ENCODE measurements at regions not wholly inside any gene's neighbourhood (a gene's known extent, or its start where the extent isn't known, plus 50 kb on each side); places are given as distances from the start of the nearest gene placed in this dataset.
"Not testable (repeated sequence)": the region's sequence is repeated elsewhere in the genome, so short reads cannot be mapped to it uniquely, and the experiment has no call there.

- H3K36me3 ChIP-seq, result no peaks in the 10 kb centered on the region
- TF ChIP-seq CTCF (IDR thresholded peaks at IDR 0.05), result no peak
- TF ChIP-seq EZH2 (IDR thresholded peaks at IDR 0.05), result no peak
- no peak for TF ChIP-seq EZH2phosphoT487 (IDR thresholded peaks at IDR 0.05)
- no peak overlapping the region for H3K9ac ChIP-seq
- no peaks in the 10 kb centered on the region for H3F3A ChIP-seq (ENCODE audit: low read depth)
- peaks cover 2% of the 10 kb centered on the region for H3K9me3 ChIP-seq (ENCODE audit: low read depth)
- no peak overlapping the region for H3K4me2 ChIP-seq
- H3K36me3 Mint-ChIP-seq, result no peaks in the 10 kb centered on the region
- no peaks in the 10 kb centered on the region for H3K27me3 Mint-ChIP-seq (ENCODE audit: insufficient read depth, low read depth)
- no peak overlapping the region for H3K27ac Mint-ChIP-seq
- H4K20me1 ChIP-seq (ENCODE audit: low read depth), result no peaks in the 10 kb centered on the region
- H3K4me3 Mint-ChIP-seq, result no peak overlapping the region
- H3K79me2 ChIP-seq (ENCODE audit: low read depth), result no peaks in the 10 kb centered on the region
- no peaks in the 10 kb centered on the region for H3K9me3 Mint-ChIP-seq
- H3K4me3 ChIP-seq, result no peak overlapping the region
- H3K27ac ChIP-seq, result no peak overlapping the region
- H3K4me1 ChIP-seq, result no peaks in the 10 kb centered on the region
- DNase-seq (ENCODE audit: low spot score), result no peak
- H2AFZ ChIP-seq (replicated peaks), result no peak overlapping the region
- H3K27me3 ChIP-seq, result no peaks in the 10 kb centered on the region
- no peaks in the 10 kb centered on the region for H3K4me1 Mint-ChIP-seq
These were observed 987.8 kb upstream of the ADAMTS5 start for GRCh38 chr21:27954543-27955165.

GRCh38 chr21:27953340-27954045, 986.6 kb upstream of the ADAMTS5 start:
- no peak overlapping the region for H3K27ac ChIP-seq
- TF ChIP-seq EZH2phosphoT487 (IDR thresholded peaks at IDR 0.05) (no peak), CTCF (IDR thresholded peaks at IDR 0.05) (no peak), EZH2 (IDR thresholded peaks at IDR 0.05) (no peak)
- no peaks in the 10 kb centered on the region for H3K27me3 ChIP-seq
- H4K20me1 ChIP-seq (ENCODE audit: low read depth), result no peaks in the 10 kb centered on the region
- no peaks in the 10 kb centered on the region for H3K4me1 ChIP-seq
- no peak overlapping the region for H3K4me2 ChIP-seq
- no peaks in the 10 kb centered on the region for H3K36me3 ChIP-seq
- Mint-ChIP-seq H3K27ac (no peak overlapping the region), H3K4me3 (no peak overlapping the region), H3K36me3 (no peaks in the 10 kb centered on the region), H3K4me1 (no peaks in the 10 kb centered on the region), H3K9me3 (no peaks in the 10 kb centered on the region), H3K27me3 (ENCODE audit: insufficient read depth, low read depth) (no peaks in the 10 kb centered on the region)
- H3K79me2 ChIP-seq (ENCODE audit: low read depth), result no peaks in the 10 kb centered on the region
- H3K9me3 ChIP-seq (ENCODE audit: low read depth), result peaks cover 2% of the 10 kb centered on the region
- H3F3A ChIP-seq (ENCODE audit: low read depth), result no peaks in the 10 kb centered on the region
- H3K4me3 ChIP-seq, result no peak overlapping the region
- no peak for DNase-seq (ENCODE audit: low spot score)
- H2AFZ ChIP-seq (replicated peaks), result no peak overlapping the region
- no peak overlapping the region for H3K9ac ChIP-seq

GRCh38 chr21:27949093-27949492, 982.2 kb upstream of the ADAMTS5 start:
- not testable (repeated sequence) for DNase-seq (ENCODE audit: low spot score); H3K9me3 Mint-ChIP-seq; H3F3A ChIP-seq (ENCODE audit: low read depth); H3K4me1 ChIP-seq; H3K4me3 Mint-ChIP-seq; H3K79me2 ChIP-seq (ENCODE audit: low read depth); H3K4me1 Mint-ChIP-seq; H4K20me1 ChIP-seq (ENCODE audit: low read depth); H2AFZ ChIP-seq (replicated peaks); H3K36me3 Mint-ChIP-seq; H3K9ac ChIP-seq; H3K9me3 ChIP-seq (ENCODE audit: low read depth); H3K27me3 Mint-ChIP-seq (ENCODE audit: insufficient read depth, low read depth); H3K27me3 ChIP-seq; H3K27ac Mint-ChIP-seq; H3K27ac ChIP-seq; H3K36me3 ChIP-seq; H3K4me2 ChIP-seq; H3K4me3 ChIP-seq

GRCh38 chr21:27930108-27930767, 963.4 kb upstream of the ADAMTS5 start:
- not testable (repeated sequence) for H3K4me3 Mint-ChIP-seq; H3K9me3 ChIP-seq (ENCODE audit: low read depth); H3K4me2 ChIP-seq; H3K9ac ChIP-seq; H3K4me1 Mint-ChIP-seq; H3K27ac ChIP-seq; H3K36me3 Mint-ChIP-seq; H3K27me3 Mint-ChIP-seq (ENCODE audit: insufficient read depth, low read depth); H3K4me1 ChIP-seq; H3K4me3 ChIP-seq; H2AFZ ChIP-seq (replicated peaks); H3F3A ChIP-seq (ENCODE audit: low read depth); H3K36me3 ChIP-seq; H3K79me2 ChIP-seq (ENCODE audit: low read depth); DNase-seq (ENCODE audit: low spot score); H3K9me3 Mint-ChIP-seq; H4K20me1 ChIP-seq (ENCODE audit: low read depth); H3K27me3 ChIP-seq; H3K27ac Mint-ChIP-seq

GRCh38 chr21:27929179-27929578, 962.3 kb upstream of the ADAMTS5 start:
- H3K4me3 Mint-ChIP-seq; H3K4me3 ChIP-seq; H3K36me3 ChIP-seq; H3K79me2 ChIP-seq (ENCODE audit: low read depth); H4K20me1 ChIP-seq (ENCODE audit: low read depth); H3K27ac Mint-ChIP-seq; H3K9me3 Mint-ChIP-seq; H3K4me2 ChIP-seq; H3K9ac ChIP-seq; H3K4me1 Mint-ChIP-seq; H3K27me3 ChIP-seq; H3K27me3 Mint-ChIP-seq (ENCODE audit: insufficient read depth, low read depth); H3F3A ChIP-seq (ENCODE audit: low read depth); H3K36me3 Mint-ChIP-seq; H2AFZ ChIP-seq (replicated peaks); H3K4me1 ChIP-seq; H3K9me3 ChIP-seq (ENCODE audit: low read depth); H3K27ac ChIP-seq; DNase-seq (ENCODE audit: low spot score): not testable (repeated sequence)

GRCh38 chr21:27928534-27929115, 961.7 kb upstream of the ADAMTS5 start:
- not testable (repeated sequence) for H2AFZ ChIP-seq (replicated peaks); H3K27me3 ChIP-seq; H3K9ac ChIP-seq; H3K4me3 ChIP-seq; H3K4me3 Mint-ChIP-seq; H3K36me3 ChIP-seq; H3F3A ChIP-seq (ENCODE audit: low read depth); H3K27me3 Mint-ChIP-seq (ENCODE audit: insufficient read depth, low read depth); H3K36me3 Mint-ChIP-seq; H3K4me1 Mint-ChIP-seq; H3K27ac Mint-ChIP-seq; H4K20me1 ChIP-seq (ENCODE audit: low read depth); H3K9me3 ChIP-seq (ENCODE audit: low read depth); H3K27ac ChIP-seq; DNase-seq (ENCODE audit: low spot score); H3K4me1 ChIP-seq; H3K9me3 Mint-ChIP-seq; H3K4me2 ChIP-seq; H3K79me2 ChIP-seq (ENCODE audit: low read depth)
